Activated CD4-positive, alpha-beta T cell treated with anti-CD3 and anti-CD28 coated beads, Interleukin-2, amount 50 U/mL, for 24 hours (primary cell): ENCODE measurements at regions not wholly inside any gene's neighbourhood (a gene's known extent, or its start where the extent isn't known, plus 50 kb on each side); places are given as distances from the start of the nearest gene placed in this dataset.

Source experiments
- DNase-seq, 2 donors: peaks; one replicate each; pipeline ENCODE4 v3.0.0-alpha.2; 2020; ENCODE audit warnings: low read depth in 1 of 2, low spot score in 1 of 2

GRCh38 chr7:25863005-25863728 lies 288.8 kb upstream of the NFE2L3 start:
- no peak for DNase-seq

GRCh38 chr7:25863729-25864110 lies 288.3 kb upstream of the NFE2L3 start:
- DNase-seq: no peak

GRCh38 chr7:25864511-25864910 lies 287.5 kb upstream of the NFE2L3 start:
- DNase-seq: no peak

- DNase-seq: no peak
Measured at GRCh38 chr7:25864943-25865751, 286.9 kb upstream of the NFE2L3 start.

GRCh38 chr7:25868509-25868908 lies 283.5 kb upstream of the NFE2L3 start:
- DNase-seq: no peak

GRCh38 chr7:25870574-25870973 lies 281.4 kb upstream of the NFE2L3 start:
- no peak for DNase-seq

- DNase-seq: no peak
Measured at GRCh38 chr7:25876092-25876491, 275.9 kb upstream of the NFE2L3 start.

GRCh38 chr7:25877802-25878789 lies 273.9 kb upstream of the NFE2L3 start:
- no peak for DNase-seq

GRCh38 chr7:25879799-25880198 lies 272.2 kb upstream of the NFE2L3 start:
- DNase-seq: no peak

GRCh38 chr7:25881317-25882037 lies 270.5 kb upstream of the NFE2L3 start:
- no peak for DNase-seq

GRCh38 chr7:25882151-25882773 lies 269.7 kb upstream of the NFE2L3 start:
- DNase-seq: no peak

GRCh38 chr7:25884265-25884828 lies 267.7 kb upstream of the NFE2L3 start:
- no peak for DNase-seq

GRCh38 chr7:25885057-25885576 lies 266.9 kb upstream of the NFE2L3 start:
- DNase-seq: no peak

GRCh38 chr7:25886387-25887240 lies 265.4 kb upstream of the NFE2L3 start:
- DNase-seq: no peak

- DNase-seq: no peak
Measured at GRCh38 chr7:25887266-25887665, 264.7 kb upstream of the NFE2L3 start.

GRCh38 chr7:25887795-25888559 lies 264.0 kb upstream of the NFE2L3 start:
- no peak for DNase-seq

GRCh38 chr7:25889765-25890164 lies 262.2 kb upstream of the NFE2L3 start:
- no peak for DNase-seq

- DNase-seq: no peak
Measured at GRCh38 chr7:25891591-25891990, 260.4 kb upstream of the NFE2L3 start.
